HG03064 (cell line): ENCODE measurements at regions not wholly inside any gene's neighbourhood (a gene's known extent, or its start where the extent isn't known, plus 50 kb on each side); places are given as distances from the start of the nearest gene placed in this dataset.
"Not testable (repeated sequence)": the region's sequence is repeated elsewhere in the genome, so short reads cannot be mapped to it uniquely, and the experiment has no call there.

ENCODE experiments used
- ATAC-seq: cut with Tn5 transposase; IDR thresholded peaks from one replicate; pipeline ENCODE4 v1.9.1; 2021; ENCODE audit warnings: low read depth; ENCODE audit not compliant: unreplicated experiment

DNA sequence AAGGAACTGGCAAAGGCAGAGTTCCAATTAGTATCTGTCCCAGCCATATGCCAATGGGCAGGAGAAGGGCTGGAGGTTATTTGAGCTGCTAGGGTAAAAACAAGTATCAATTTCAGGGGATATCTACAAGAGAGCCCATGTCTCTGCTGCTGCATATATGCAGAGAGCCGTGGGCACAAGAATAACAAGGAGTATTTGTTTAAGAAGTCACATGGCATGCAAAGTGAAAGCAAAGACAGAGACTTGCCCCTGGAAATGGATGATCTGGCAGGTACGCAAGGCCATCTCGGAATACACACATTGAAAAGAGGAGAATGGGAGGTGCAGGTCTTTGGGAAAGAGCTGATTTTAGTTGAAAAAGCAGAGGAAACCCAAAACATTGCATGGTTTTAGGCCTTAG lies 170.6 kb downstream of the EVA1A start:
- ATAC-seq = no peak

DNA sequence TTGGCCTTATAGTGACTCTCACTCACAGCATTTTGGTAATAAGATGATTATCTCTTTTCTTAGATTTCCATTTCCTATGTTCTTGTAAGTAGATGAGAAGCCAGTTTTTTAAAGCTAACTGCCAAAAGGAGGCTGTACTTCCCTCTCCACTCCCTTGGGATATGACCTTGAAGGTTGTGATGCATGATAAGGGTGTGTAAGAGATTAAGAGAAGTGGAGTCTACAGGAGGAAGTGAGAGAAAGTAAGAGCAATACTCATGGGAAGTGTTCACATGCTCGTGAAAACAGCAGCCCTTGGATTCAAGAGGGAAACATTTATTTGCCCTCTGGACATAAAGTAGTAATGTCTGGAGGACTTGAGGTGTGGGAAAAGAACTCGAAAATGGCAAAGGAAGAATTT lies 171.5 kb downstream of the EVA1A start:
- no peak for ATAC-seq

- no peak for ATAC-seq
Measured at GRCh38 chr2:75381032-75381431, 179.7 kb downstream of the EVA1A start.

DNA sequence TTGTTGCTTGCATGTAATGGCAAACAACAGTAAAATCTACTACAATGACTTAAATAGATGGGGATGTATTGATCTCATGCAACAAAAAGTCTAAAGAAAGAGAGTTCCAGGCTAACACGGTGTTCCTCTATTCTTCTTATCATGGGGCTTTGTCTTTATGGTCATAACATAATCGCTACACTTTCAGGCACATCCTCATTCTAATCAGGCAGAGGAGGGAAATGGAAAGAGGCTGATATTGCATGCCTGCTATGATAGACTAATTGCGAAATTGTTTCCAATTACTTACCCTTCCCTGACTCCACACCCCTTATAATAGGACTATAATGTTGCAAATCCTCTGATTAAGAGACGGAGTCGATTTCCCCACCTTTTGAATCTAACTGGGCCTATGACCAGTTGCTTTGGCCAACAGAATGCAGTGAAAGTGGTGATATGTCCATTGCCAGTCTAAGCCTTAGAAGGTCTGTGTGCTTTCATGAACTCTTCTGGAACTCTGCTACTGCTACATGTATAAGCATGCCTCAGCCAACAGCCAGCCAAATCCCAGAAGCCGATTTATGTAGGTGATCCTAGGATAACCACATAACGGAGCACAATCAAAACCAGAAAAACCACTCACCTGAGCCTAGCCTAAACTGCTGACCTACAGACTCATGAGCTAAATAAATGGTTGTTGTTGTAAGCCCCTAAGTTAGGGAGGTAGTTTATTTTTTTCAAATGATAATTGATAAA lies 180.3 kb upstream of the TACR1 start:
- ATAC-seq = no peak

- no peak for ATAC-seq
Measured at GRCh38 chr2:75375646-75376582, 176.6 kb upstream of the TACR1 start.

DNA sequence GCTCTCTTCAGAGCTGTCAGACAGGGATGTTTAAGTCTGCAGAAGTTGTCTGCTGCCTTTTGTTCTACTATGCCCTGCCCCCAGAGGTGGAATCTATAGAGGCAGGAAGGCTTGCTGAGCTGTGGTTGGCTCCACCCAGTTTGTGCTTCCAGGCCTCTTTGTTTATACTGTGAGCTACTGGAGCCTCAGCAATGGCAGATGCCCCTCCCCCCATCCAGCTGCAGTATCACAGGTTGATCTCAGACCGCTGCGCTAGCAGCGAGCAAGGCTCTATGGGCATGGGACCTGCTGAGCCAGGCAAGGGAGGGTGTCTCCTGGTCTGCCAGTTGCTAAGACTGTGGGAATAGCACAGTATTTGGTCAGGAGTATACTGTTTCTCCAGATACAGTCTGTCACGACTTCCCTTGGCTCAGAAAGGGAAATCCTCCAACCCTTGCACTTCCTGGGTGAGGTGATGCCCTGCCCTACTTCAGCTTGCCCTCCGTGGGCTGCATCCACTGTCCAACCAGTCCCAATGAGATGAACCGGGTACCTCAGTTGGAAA lies 175.2 kb upstream of the TACR1 start:
- not testable (repeated sequence) for ATAC-seq

- ATAC-seq = no peak
Measured at GRCh38 chr2:75367401-75367800, 168.1 kb upstream of the TACR1 start.

GRCh38 chr2:75361486-75361885 lies 162.2 kb upstream of the TACR1 start:
- ATAC-seq = no peak

- ATAC-seq = no peak
Measured at GRCh38 chr2:75360945-75361344, 161.6 kb upstream of the TACR1 start.

GRCh38 chr2:75356865-75357264 lies 157.5 kb upstream of the TACR1 start:
- ATAC-seq = no peak

DNA sequence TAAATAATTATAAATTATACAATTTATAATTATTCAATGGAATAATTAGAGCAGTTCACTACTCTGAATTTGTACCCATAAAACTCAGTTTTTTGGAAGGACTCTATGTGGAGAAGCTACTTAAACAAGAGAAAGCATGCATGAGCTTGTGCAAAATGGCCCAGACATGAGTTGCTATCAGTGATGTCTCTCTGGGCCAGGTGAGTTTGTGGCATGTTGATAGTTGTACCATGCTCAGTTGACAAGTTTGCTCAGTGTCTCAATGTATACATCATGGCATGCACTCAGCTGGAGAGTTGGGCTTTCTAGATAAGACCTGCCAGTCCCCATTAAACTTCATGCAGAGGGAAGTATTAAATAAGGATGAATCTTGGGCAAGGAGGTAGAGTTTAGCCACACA lies 153.8 kb upstream of the TACR1 start:
- ATAC-seq = no peak

DNA sequence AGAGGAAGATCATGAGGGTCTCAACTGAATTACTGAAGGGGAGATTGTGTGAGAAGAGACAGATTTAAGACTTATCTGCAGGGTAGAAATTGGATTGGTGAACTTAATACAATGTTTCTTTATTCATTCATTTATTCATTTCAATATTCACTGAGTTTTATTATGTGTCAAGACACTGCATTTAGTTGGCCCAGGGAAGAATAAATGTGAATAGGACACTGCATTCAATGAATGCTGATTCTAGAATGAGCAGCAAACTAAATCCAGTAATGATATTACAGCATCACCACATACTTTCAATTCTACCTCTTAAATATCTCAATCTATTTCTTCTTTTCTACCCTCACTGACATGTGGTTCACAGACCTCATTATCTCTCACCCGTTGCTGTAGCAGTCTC lies 149.0 kb upstream of the TACR1 start:
- no peak for ATAC-seq

DNA sequence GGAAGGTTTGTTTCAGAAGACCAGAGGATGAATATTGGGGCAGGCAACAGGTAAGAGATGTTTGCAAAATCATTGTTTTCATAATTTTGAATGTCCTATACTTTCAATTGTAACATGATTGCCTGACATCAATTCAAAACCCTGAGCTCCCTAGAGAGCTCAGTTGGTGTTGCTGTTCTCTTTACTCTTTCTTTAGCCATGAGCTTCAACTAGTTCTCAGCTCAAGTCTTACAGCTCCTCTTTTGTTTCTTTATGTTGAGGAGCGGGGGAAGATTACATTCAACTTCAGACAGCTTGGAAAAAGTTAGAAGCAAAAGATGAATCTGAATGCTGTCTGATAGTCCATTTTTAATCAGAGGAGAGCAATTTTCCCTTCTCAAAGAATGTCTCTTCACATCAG lies 144.8 kb upstream of the TACR1 start:
- no peak for ATAC-seq

GRCh38 chr2:75342504-75343175 lies 143.3 kb upstream of the TACR1 start:
- no peak for ATAC-seq

GRCh38 chr2:75340560-75340959 lies 141.2 kb upstream of the TACR1 start:
- ATAC-seq = no peak

DNA sequence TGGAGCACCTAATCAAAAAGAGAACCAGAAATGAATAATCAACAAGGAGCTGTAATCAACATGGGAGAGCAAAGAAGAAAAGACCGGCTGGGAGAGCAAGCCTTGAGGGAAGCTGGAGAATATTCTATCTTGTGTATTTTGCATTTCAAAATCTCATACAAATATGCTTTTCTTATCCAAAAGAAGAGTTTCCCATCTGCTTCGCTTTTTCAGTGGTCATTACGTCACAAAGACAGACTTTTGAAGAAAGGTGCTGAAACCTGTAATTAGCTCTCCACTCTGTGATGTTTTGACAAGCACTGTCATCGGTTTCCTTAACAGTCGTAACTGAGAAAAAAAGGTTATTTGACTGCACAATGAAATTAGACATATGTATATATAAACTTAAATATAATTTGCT lies 139.1 kb upstream of the TACR1 start:
- ATAC-seq = no peak

GRCh38 chr2:75337619-75338018 lies 138.3 kb upstream of the TACR1 start:
- no peak for ATAC-seq

- ATAC-seq = no peak
Measured at GRCh38 chr2:75337016-75337415, 137.7 kb upstream of the TACR1 start.

DNA sequence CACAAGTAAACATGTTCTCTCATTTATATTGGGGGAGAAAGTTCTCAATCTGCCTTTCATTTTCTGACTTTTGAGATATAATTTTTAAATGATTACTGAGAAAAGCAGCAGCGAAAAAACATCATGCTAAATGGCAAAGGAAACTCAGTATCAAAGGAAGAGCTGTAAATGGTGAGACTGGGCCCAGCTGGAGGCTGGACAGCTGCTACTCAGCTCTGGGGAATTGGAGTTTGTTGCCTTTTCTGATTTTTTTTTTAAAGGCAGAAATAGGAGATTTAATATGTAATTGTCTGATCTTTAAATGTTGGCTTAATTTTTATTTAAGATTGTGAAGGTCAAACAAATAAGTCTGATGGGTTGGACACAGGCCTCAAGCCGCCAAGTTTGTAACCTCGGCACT lies 137.1 kb upstream of the TACR1 start:
- ATAC-seq = no peak

- ATAC-seq = no peak
Measured at GRCh38 chr2:75334076-75334475, 134.8 kb upstream of the TACR1 start.

DNA sequence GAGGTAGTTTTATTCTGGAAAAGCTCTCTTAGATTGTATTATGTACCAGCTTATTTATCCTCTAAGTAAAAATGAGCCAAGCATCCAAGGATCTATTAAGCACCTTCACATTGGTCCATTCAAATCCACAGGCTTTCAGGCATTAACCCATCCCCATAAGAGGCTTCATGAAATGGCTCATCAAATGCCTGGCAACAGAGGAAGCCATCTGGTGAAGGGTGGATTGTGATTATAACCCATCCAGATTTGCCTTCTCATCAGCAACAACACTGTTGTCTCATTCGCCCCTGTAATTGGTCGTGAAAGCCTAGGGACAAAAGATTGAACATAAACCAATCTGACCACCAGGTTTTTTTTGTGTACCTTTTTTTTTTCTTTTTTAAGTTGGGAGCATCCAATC lies 134.3 kb upstream of the TACR1 start:
- no peak for ATAC-seq
